T1000 (cell line): ENCODE measurements at regions not wholly inside any gene's neighbourhood (a gene's known extent, or its start where the extent isn't known, plus 50 kb on each side); places are given as distances from the start of the nearest gene placed in this dataset.

Source experiments
- DNase-seq: peaks from one replicate; lab custom pipeline; 2025; ENCODE audit warnings: mixed read lengths; lab: John Stamatoyannopoulos, UW

GRCh38 chr18:10033016-10033399 lies 119.2 kb downstream of the VAPA start:
- no peak for DNase-seq

GRCh38 chr18:10035281-10035991 lies 121.6 kb downstream of the VAPA start:
- no peak for DNase-seq

GRCh38 chr18:10036479-10036878 lies 122.7 kb downstream of the VAPA start:
- DNase-seq: no peak

- DNase-seq: no peak
Observed at GRCh38 chr18:10037181-10037580, 123.4 kb downstream of the VAPA start.

- DNase-seq: no peak
Observed at GRCh38 chr18:10038268-10038667, 124.5 kb downstream of the VAPA start.

GRCh38 chr18:10040287-10041011 lies 126.6 kb downstream of the VAPA start:
- DNase-seq: no peak

GRCh38 chr18:10041180-10041579 lies 127.4 kb downstream of the VAPA start:
- no peak for DNase-seq

- no peak for DNase-seq
Observed at GRCh38 chr18:10042492-10042891, 128.7 kb downstream of the VAPA start.

- no peak for DNase-seq
Observed at GRCh38 chr18:10044054-10044453, 130.2 kb downstream of the VAPA start.

GRCh38 chr18:10045296-10045891 lies 131.6 kb downstream of the VAPA start:
- no peak for DNase-seq

GRCh38 chr18:10046178-10046807 lies 132.5 kb downstream of the VAPA start:
- DNase-seq: no peak

- no peak for DNase-seq
Observed at GRCh38 chr18:10047237-10047636, 133.4 kb downstream of the VAPA start.

- no peak for DNase-seq
Observed at GRCh38 chr18:10049747-10050146, 135.9 kb downstream of the VAPA start.

GRCh38 chr18:10050956-10051355 lies 137.1 kb downstream of the VAPA start:
- DNase-seq: no peak

GRCh38 chr18:10051877-10052631 lies 138.2 kb downstream of the VAPA start:
- DNase-seq: no peak

- no peak for DNase-seq
Observed at GRCh38 chr18:10052871-10053270, 139.1 kb downstream of the VAPA start.

- no peak for DNase-seq
Observed at GRCh38 chr18:10053861-10054260, 140.0 kb downstream of the VAPA start.

- no peak for DNase-seq
Observed at GRCh38 chr18:10054366-10054765, 140.6 kb downstream of the VAPA start.

- no peak for DNase-seq
Observed at GRCh38 chr18:10055125-10055750, 141.4 kb downstream of the VAPA start.

GRCh38 chr18:10056506-10056905 lies 142.7 kb downstream of the VAPA start:
- DNase-seq: no peak

GRCh38 chr18:10057401-10057893 lies 143.6 kb downstream of the VAPA start:
- no peak for DNase-seq
